ENCODE measurements at regions not wholly inside any gene's neighbourhood (a gene's known extent, or its start where the extent isn't known, plus 50 kb on each side); places are given as distances from the start of the nearest gene placed in this dataset.

DNA sequence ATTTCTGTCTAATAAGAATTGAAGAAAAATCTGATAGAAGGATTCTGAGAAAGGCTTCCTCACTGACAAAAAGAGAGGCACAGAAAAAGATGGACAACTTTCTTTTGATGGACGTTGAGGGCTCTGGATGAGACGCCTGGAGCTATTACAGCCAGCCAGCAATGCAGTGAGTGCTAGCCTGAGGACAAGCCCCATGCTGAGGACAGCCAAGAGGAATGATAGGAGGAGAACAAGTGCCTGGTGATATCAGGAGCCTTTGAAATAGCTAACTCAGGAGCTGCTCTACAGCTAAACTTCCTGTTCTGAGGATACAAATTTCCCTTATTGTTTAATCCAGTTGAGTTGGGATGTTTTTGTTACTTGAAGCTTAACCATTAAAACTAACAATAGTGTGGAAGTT, 212.3 kb downstream of the COG6 start:
- Mint-ChIP-seq H3K9me3 (ENCODE audit: unreplicated experiment) (no peaks in the 10 kb centered on the region), H3K4me3 (ENCODE audit: unreplicated experiment) (no peak overlapping the region), H3K4me1 (ENCODE audit: low read depth, unreplicated experiment) (no peaks in the 10 kb centered on the region), H3K36me3 (ENCODE audit: low read depth, unreplicated experiment) (no peaks in the 10 kb centered on the region), H3K27ac (ENCODE audit: unreplicated experiment) (no peak overlapping the region), H3K27me3 (ENCODE audit: low read depth, unreplicated experiment) (no peaks in the 10 kb centered on the region)
- Histone ChIP-seq H3K27me3 (ENCODE audit: insufficient read depth, low read length) (no peaks in the 10 kb centered on the region), H3K4me2 (ENCODE audit: low read length) (no peak overlapping the region), H3K4me1 (ENCODE audit: insufficient read depth, low read length) (no peaks in the 10 kb centered on the region), H3K9me3 (ENCODE audit: insufficient read depth, low read depth, low read length) (no peaks in the 10 kb centered on the region), H2AFZ (ENCODE audit: low read depth, low read length) (no peak overlapping the region), H3K27ac (ENCODE audit: low read depth, low read length) (no peak overlapping the region), H3K9ac (ENCODE audit: low read length) (no peak overlapping the region), H3K4me3 (ENCODE audit: insufficient read depth, low read depth, low read length) (no peak overlapping the region), H3K79me2 (ENCODE audit: insufficient read depth, low read length) (no peaks in the 10 kb centered on the region), H4K20me1 (ENCODE audit: insufficient read depth, low read length) (no peaks in the 10 kb centered on the region), H3K36me3 (ENCODE audit: insufficient read depth, low read length) (no peaks in the 10 kb centered on the region)
- FAIRE-seq (no peak), DNase-seq (ENCODE audit: low read depth) (no peak)
- TF ChIP-seq, protein P1, sequence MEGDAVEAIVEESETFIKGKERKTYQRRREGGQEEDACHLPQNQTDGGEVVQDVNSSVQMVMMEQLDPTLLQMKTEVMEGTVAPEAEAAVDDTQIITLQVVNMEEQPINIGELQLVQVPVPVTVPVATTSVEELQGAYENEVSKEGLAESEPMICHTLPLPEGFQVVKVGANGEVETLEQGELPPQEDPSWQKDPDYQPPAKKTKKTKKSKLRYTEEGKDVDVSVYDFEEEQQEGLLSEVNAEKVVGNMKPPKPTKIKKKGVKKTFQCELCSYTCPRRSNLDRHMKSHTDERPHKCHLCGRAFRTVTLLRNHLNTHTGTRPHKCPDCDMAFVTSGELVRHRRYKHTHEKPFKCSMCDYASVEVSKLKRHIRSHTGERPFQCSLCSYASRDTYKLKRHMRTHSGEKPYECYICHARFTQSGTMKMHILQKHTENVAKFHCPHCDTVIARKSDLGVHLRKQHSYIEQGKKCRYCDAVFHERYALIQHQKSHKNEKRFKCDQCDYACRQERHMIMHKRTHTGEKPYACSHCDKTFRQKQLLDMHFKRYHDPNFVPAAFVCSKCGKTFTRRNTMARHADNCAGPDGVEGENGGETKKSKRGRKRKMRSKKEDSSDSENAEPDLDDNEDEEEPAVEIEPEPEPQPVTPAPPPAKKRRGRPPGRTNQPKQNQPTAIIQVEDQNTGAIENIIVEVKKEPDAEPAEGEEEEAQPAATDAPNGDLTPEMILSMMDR (IDR thresholded peaks at IDR 0.05; ENCODE audit: insufficient read depth, low read depth, low read length): no peak
- no peak for TF ChIP-seq EZH2 (IDR thresholded peaks at IDR 0.05; ENCODE audit: insufficient read depth, low read length)

DNA sequence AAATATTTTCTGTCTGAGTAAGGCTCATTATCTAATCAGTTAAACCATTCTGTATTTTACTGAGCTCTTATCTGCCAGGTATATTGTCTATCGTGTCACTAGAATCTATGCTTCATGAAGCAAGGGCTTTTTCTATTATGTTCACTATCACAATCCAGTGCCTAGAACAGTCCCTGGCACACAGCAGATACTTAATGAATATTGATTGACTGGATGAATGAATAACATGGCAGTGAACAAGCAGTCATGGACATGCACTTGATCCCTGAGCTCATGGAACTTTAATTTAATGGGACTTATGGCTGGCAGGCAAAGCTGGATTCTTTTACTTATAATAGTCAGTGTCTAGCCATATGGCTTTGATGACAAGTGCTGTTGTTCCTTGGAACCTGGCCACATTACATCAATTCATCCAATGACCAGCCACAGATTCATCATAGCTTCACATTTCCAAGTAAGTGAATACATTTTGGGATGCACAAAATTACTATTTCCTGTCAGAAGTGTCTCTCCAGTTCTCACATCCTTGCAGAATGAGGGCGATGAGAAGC, 214.8 kb downstream of the COG6 start:
- Histone ChIP-seq H3K4me3 (ENCODE audit: insufficient read depth, low read depth, low read length) (no peak overlapping the region), H3K36me3 (ENCODE audit: insufficient read depth, low read length) (no peaks in the 10 kb centered on the region), H3K27ac (ENCODE audit: low read depth, low read length) (no peak overlapping the region), H3K79me2 (ENCODE audit: insufficient read depth, low read length) (no peaks in the 10 kb centered on the region), H3K4me1 (ENCODE audit: insufficient read depth, low read length) (peaks cover 1% of the 10 kb centered on the region), H3K4me2 (ENCODE audit: low read length) (no peak overlapping the region), H4K20me1 (ENCODE audit: insufficient read depth, low read length) (no peaks in the 10 kb centered on the region), H2AFZ (ENCODE audit: low read depth, low read length) (no peak overlapping the region), H3K27me3 (ENCODE audit: insufficient read depth, low read length) (no peaks in the 10 kb centered on the region), H3K9ac (ENCODE audit: low read length) (no peak overlapping the region), H3K9me3 (ENCODE audit: insufficient read depth, low read depth, low read length) (no peaks in the 10 kb centered on the region)
- Mint-ChIP-seq H3K9me3 (ENCODE audit: unreplicated experiment) (no peaks in the 10 kb centered on the region), H3K27me3 (ENCODE audit: low read depth, unreplicated experiment) (no peaks in the 10 kb centered on the region), H3K27ac (ENCODE audit: unreplicated experiment) (no peak overlapping the region), H3K4me1 (ENCODE audit: low read depth, unreplicated experiment) (no peaks in the 10 kb centered on the region), H3K36me3 (ENCODE audit: low read depth, unreplicated experiment) (no peaks in the 10 kb centered on the region), H3K4me3 (ENCODE audit: unreplicated experiment) (no peak overlapping the region)
- DNase-seq (ENCODE audit: low read depth): no peak
- FAIRE-seq: no peak
- no peak for TF ChIP-seq EZH2 (IDR thresholded peaks at IDR 0.05; ENCODE audit: insufficient read depth, low read length)

DNA sequence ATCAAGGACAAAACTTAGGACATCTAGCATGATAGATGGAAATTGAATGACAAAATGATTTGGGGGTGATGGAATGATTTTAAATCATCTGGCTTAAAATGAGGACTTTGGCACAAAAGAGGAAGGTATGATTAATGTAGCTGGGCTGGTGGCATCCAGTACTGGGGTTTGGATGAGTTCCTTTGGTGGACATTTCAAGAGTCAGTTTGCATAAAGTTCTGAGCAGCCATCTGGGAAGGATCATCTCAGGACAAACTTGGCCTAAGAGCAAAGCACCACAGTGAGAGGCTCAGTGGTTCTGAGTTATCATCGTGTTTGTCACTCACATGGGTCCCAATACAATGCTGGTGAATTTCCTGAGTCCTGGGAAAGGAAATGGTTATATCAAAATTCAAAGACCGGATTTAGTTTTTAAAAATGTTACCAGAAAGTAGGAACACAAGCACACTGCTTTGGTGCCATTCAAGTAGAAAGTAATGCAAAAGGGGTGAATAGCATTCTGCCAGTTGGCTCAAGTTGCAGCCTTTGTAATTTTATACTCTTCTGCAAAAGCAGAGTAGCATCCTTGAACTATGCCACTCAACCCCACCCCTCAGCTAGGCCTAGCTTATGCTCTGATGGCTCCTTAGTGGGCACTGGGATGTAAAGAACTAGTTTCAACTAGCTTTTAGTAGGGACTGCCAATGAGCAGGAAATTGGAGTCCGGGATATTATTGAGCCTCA, 219.0 kb downstream of the COG6 start:
- Mint-ChIP-seq H3K9me3 (ENCODE audit: unreplicated experiment) (no peaks in the 10 kb centered on the region), H3K4me1 (ENCODE audit: low read depth, unreplicated experiment) (peaks cover 8% of the 10 kb centered on the region), H3K27ac (ENCODE audit: unreplicated experiment) (no peak overlapping the region), H3K36me3 (ENCODE audit: low read depth, unreplicated experiment) (no peaks in the 10 kb centered on the region), H3K4me3 (ENCODE audit: unreplicated experiment) (no peak overlapping the region), H3K27me3 (ENCODE audit: low read depth, unreplicated experiment) (no peaks in the 10 kb centered on the region)
- Histone ChIP-seq H3K9ac (ENCODE audit: low read length) (no peak overlapping the region), H3K4me1 (ENCODE audit: insufficient read depth, low read length) (peaks cover 13% of the 10 kb centered on the region), H2AFZ (ENCODE audit: low read depth, low read length) (no peak overlapping the region), H3K36me3 (ENCODE audit: insufficient read depth, low read length) (no peaks in the 10 kb centered on the region), H3K27ac (ENCODE audit: low read depth, low read length) (no peak overlapping the region), H3K4me3 (ENCODE audit: insufficient read depth, low read depth, low read length) (no peak overlapping the region), H3K27me3 (ENCODE audit: insufficient read depth, low read length) (no peaks in the 10 kb centered on the region), H3K9me3 (ENCODE audit: insufficient read depth, low read depth, low read length) (no peaks in the 10 kb centered on the region), H3K79me2 (ENCODE audit: insufficient read depth, low read length) (no peaks in the 10 kb centered on the region), H3K4me2 (ENCODE audit: low read length) (no peak overlapping the region), H4K20me1 (ENCODE audit: insufficient read depth, low read length) (no peaks in the 10 kb centered on the region)
- DNase-seq (ENCODE audit: low read depth) (no peak), FAIRE-seq (no peak)
- TF ChIP-seq, protein P1 (IDR thresholded peaks at IDR 0.05; ENCODE audit: insufficient read depth, low read depth, low read length): no peak
- no peak for TF ChIP-seq EZH2 (IDR thresholded peaks at IDR 0.05; ENCODE audit: insufficient read depth, low read length)

Data from astrocyte (in vitro differentiated cells and primary cell).